DOHH2 (cell line): ENCODE measurements at regions not wholly inside any gene's neighbourhood (a gene's known extent, or its start where the extent isn't known, plus 50 kb on each side); places are given as distances from the start of the nearest gene placed in this dataset.

Experiments used
- H3F3A ChIP-seq: fragments of 200-600 bp; sonication (generic), shearing (Covaris generic); 2 replicates; pipeline ENCODE4 v1.6.0; 2016; ENCODE audit warnings: antibody characterized with exemption, mild to moderate bottlenecking; ENCODE audit not compliant: control insufficient read depth, insufficient read depth
- H3K27ac ChIP-seq: fragments of 200-600 bp; sonication (generic); 2 replicates; pipeline ENCODE4 v1.5.1; 2014; ENCODE audit warnings: low read depth, mild to moderate bottlenecking, low read length, moderate library complexity
- H3K27me3 ChIP-seq: fragments of 200-600 bp; sonication (generic); 2 replicates; pipeline ENCODE4 v1.6.1; 2014; ENCODE audit warnings: mild to moderate bottlenecking, low read length, mixed read lengths; ENCODE audit not compliant: control insufficient read depth
- H3K36me3 ChIP-seq: fragments of 200-600 bp; sonication (generic); 2 replicates; pipeline ENCODE4 v1.6.1; 2014; ENCODE audit warnings: mild to moderate bottlenecking, low read length, moderate library complexity, mixed read lengths; ENCODE audit not compliant: control insufficient read depth
- H3K4me1 ChIP-seq: fragments of 200-600 bp; sonication (generic); 2 replicates; pipeline ENCODE4 v1.6.1; 2014; ENCODE audit warnings: mild to moderate bottlenecking, low read length, mixed read lengths; ENCODE audit not compliant: control insufficient read depth
- H3K4me2 ChIP-seq: fragments of 200-600 bp; sonication (generic); 2 replicates; pipeline ENCODE4 v1.6.0; 2014; ENCODE audit warnings: mild to moderate bottlenecking, low read length, moderate library complexity
- H3K4me3 ChIP-seq: fragments of 200-600 bp; sonication (generic); 2 replicates; pipeline ENCODE4 v1.5.1; 2014; ENCODE audit warnings: mild to moderate bottlenecking, low read length, mixed read lengths
- H3K79me2 ChIP-seq: fragments of 200-600 bp; sonication (generic); 2 replicates; pipeline ENCODE4 v1.6.1; 2014; ENCODE audit warnings: mild to moderate bottlenecking, low read length, mixed read lengths; ENCODE audit not compliant: control insufficient read depth
- H3K9me2 ChIP-seq: fragments of 200-600 bp; sonication (generic); replicated peaks from 2 replicates; pipeline ENCODE4 v1.6.1; 2014; ENCODE audit warnings: mild to moderate bottlenecking, low read length, mixed read lengths; ENCODE audit not compliant: control insufficient read depth
- H3K9me3 ChIP-seq: fragments of 200-600 bp; sonication (generic); 2 replicates; pipeline ENCODE4 v1.6.1; 2014; ENCODE audit warnings: antibody characterized with exemption, low read length, mixed read lengths; ENCODE audit not compliant: control insufficient read depth, insufficient read depth
- H4K20me1 ChIP-seq: fragments of 200-600 bp; sonication (generic); 2 replicates; pipeline ENCODE4 v1.6.0; 2014; ENCODE audit warnings: low read depth, mild to moderate bottlenecking, antibody characterized with exemption, low read length, moderate library complexity; ENCODE audit not compliant: control insufficient read depth, insufficient read depth
- EZH2phosphoT487 ChIP-seq: fragments of 200-600 bp; sonication (generic); IDR thresholded peaks from 2 replicates; pipeline ENCODE4 v1.6.1; 2017; ENCODE audit warnings: borderline replicate concordance, mild to moderate bottlenecking, antibody characterized with exemption, low read length, moderate library complexity, mixed read lengths
- TF ChIP-seq, protein P1 (sequence below): fragments of 200-600 bp; sonication (generic); IDR thresholded peaks from one replicate; pipeline ENCODE4 v1.5.1; 2014; ENCODE audit warnings: antibody characterized with exemption, mild to moderate bottlenecking, low read depth, low read length; ENCODE audit not compliant: poor library complexity, severe bottlenecking

DNA sequence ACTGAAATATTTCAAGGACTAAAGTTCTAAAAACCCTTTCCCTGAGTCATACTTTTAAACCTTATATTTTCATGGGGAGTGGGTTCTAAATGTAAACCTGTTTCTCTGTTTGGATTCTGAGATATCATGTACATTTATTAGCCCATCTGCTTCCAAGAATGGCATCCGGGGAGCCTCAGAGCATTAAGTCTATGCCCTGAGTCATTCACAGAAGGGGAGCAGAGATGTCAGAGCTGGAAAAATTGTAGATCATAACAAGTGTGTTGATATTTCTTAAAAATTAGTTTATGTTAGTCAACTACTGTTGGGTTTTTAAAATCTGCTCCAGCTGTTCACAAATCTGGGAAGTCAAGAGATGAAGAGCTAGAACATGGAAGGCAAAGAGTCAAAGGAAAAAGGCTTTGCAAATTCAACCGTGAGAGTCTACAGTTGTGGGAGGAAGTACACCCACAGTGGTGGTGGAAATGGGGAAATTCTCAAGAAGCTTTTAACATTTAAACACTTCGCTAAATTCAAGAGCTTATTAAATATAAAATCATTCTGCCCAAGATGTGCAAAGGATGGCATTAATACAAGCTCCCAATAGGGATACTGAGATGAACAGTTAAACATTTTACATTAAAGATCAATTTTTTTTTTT lies 70.5 kb upstream of the FLRT2 start:
- H3K9me3 ChIP-seq = no peaks in the 10 kb centered on the region; the same call in 1 of the 2 replicates
- no peaks in the 10 kb centered on the region for H3K4me1 ChIP-seq
- no peak overlapping the region for H3K27ac ChIP-seq
- H3F3A ChIP-seq = no peaks in the 10 kb centered on the region
- H3K27me3 ChIP-seq = no peaks in the 10 kb centered on the region
- H3K36me3 ChIP-seq = no peaks in the 10 kb centered on the region
- no peaks in the 10 kb centered on the region for H3K79me2 ChIP-seq
- no peaks in the 10 kb centered on the region for H4K20me1 ChIP-seq
- no peak overlapping the region for H3K4me2 ChIP-seq
- TF ChIP-seq, protein P1, sequence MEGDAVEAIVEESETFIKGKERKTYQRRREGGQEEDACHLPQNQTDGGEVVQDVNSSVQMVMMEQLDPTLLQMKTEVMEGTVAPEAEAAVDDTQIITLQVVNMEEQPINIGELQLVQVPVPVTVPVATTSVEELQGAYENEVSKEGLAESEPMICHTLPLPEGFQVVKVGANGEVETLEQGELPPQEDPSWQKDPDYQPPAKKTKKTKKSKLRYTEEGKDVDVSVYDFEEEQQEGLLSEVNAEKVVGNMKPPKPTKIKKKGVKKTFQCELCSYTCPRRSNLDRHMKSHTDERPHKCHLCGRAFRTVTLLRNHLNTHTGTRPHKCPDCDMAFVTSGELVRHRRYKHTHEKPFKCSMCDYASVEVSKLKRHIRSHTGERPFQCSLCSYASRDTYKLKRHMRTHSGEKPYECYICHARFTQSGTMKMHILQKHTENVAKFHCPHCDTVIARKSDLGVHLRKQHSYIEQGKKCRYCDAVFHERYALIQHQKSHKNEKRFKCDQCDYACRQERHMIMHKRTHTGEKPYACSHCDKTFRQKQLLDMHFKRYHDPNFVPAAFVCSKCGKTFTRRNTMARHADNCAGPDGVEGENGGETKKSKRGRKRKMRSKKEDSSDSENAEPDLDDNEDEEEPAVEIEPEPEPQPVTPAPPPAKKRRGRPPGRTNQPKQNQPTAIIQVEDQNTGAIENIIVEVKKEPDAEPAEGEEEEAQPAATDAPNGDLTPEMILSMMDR = no peak
- no peak for TF ChIP-seq EZH2phosphoT487
- H3K4me3 ChIP-seq = no peak overlapping the region
- H3K9me2 ChIP-seq = no peaks in the 10 kb centered on the region

DNA sequence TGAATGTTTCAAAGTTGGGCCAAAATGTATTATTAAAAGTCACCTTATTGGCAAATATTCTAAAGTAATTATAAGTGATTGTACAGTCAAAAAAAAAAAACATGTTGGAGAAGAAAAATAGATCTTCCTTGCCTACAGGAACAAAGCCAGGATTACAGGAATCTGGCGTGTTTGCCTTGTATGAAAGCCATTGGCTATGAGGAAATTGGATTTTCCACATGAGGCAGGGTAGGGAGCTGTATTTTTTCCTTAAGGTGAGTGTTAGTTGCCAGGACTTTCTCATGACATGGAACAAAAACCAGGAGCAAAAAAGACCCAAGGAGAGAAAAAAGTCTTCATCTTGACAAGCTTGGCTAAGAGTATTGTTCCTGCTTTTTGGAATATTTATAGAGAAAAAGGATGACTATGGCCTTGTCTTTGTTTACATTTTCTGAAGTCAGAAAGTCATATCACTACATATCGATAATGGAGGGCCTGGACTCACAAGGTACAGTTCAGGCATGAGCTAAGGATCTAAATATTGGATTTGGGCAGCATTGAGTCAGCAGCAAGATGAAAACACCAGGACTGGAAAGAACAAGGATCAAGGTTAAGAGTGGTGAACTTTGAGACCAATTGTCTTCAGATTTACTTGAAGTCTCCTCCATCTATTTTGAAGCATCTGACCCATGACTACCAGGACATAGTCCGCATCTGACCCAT lies 68.4 kb upstream of the FLRT2 start:
- H3K27ac ChIP-seq = no peak overlapping the region
- H4K20me1 ChIP-seq = no peaks in the 10 kb centered on the region
- no peaks in the 10 kb centered on the region for H3K36me3 ChIP-seq
- H3K27me3 ChIP-seq = no peaks in the 10 kb centered on the region
- H3K4me1 ChIP-seq = no peaks in the 10 kb centered on the region
- no peaks in the 10 kb centered on the region for H3K9me2 ChIP-seq
- no peak for TF ChIP-seq EZH2phosphoT487
- TF ChIP-seq, protein P1 = no peak
- no peaks in the 10 kb centered on the region; the same call in 1 of the 2 replicates for H3K9me3 ChIP-seq
- H3K4me2 ChIP-seq = no peak overlapping the region
- no peaks in the 10 kb centered on the region for H3F3A ChIP-seq
- no peak overlapping the region for H3K4me3 ChIP-seq
- H3K79me2 ChIP-seq = no peaks in the 10 kb centered on the region

DNA sequence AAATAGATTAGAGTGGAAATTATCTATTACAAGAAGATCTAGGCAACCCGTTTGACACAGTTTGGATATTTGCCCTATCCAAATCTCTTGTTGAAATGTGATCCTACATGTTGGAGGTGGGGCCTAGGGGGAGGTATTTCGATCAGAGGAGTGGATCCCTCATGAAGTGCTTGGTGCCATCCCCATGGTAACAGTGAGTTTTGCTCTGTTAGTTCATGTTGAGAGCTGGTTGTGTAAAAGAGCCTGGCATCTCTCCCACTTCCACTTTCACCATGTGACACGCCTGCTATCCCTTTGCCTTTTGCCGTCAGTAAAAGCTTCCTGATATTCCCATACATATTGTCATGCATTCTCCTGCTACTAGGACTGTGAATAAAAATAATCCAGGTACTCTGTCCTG lies 66.4 kb upstream of the FLRT2 start:
- H3K4me1 ChIP-seq = no peaks in the 10 kb centered on the region

More for the DNA sequence above, 66.4 kb upstream of the FLRT2 start:
- H3K4me2 ChIP-seq = no peak overlapping the region
- H3F3A ChIP-seq = no peaks in the 10 kb centered on the region
- no peaks in the 10 kb centered on the region for H3K79me2 ChIP-seq
- H3K27ac ChIP-seq = no peak overlapping the region
- H3K4me3 ChIP-seq = no peak overlapping the region
- no peaks in the 10 kb centered on the region for H3K9me2 ChIP-seq
- H4K20me1 ChIP-seq = no peaks in the 10 kb centered on the region
- no peaks in the 10 kb centered on the region for H3K36me3 ChIP-seq
- TF ChIP-seq EZH2phosphoT487 = no peak
- TF ChIP-seq, protein P1 = no peak
- H3K27me3 ChIP-seq = no peaks in the 10 kb centered on the region
- H3K9me3 ChIP-seq = no peaks in the 10 kb centered on the region; the same call in 1 of the 2 replicates
